ENCODE measurements at regions not wholly inside any gene's neighbourhood (a gene's known extent, or its start where the extent isn't known, plus 50 kb on each side); places are given as distances from the start of the nearest gene placed in this dataset.

GRCh38 chr5:57845025-57845424, 362.4 kb upstream of the ACTBL2 start:
- TF ChIP-seq, protein P1, sequence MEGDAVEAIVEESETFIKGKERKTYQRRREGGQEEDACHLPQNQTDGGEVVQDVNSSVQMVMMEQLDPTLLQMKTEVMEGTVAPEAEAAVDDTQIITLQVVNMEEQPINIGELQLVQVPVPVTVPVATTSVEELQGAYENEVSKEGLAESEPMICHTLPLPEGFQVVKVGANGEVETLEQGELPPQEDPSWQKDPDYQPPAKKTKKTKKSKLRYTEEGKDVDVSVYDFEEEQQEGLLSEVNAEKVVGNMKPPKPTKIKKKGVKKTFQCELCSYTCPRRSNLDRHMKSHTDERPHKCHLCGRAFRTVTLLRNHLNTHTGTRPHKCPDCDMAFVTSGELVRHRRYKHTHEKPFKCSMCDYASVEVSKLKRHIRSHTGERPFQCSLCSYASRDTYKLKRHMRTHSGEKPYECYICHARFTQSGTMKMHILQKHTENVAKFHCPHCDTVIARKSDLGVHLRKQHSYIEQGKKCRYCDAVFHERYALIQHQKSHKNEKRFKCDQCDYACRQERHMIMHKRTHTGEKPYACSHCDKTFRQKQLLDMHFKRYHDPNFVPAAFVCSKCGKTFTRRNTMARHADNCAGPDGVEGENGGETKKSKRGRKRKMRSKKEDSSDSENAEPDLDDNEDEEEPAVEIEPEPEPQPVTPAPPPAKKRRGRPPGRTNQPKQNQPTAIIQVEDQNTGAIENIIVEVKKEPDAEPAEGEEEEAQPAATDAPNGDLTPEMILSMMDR (IDR thresholded peaks at IDR 0.05): no peak
- no peak for TF ChIP-seq SIN3A (IDR thresholded peaks at IDR 0.05; ENCODE audit: borderline replicate concordance, insufficient read depth, low read depth, low read length)

Measured in Panc1 (cell line).